Loucy (cell line): ENCODE measurements at regions not wholly inside any gene's neighbourhood (a gene's known extent, or its start where the extent isn't known, plus 50 kb on each side); places are given as distances from the start of the nearest gene placed in this dataset.

Experiments
- H2AFZ ChIP-seq: fragments of 200-600 bp; sonication (generic); 2 replicates; pipeline ENCODE4 v1.6.0; 2016; ENCODE audit warnings: antibody characterized with exemption, mild to moderate bottlenecking, low read length, moderate library complexity
- H3F3A ChIP-seq: fragments of 200-600 bp; 2 replicates; pipeline ENCODE4 v1.6.0; 2016; ENCODE audit warnings: antibody characterized with exemption, low read depth, mild to moderate bottlenecking
- H3K27me3 ChIP-seq: fragments of 200-600 bp; sonication (generic); 2 replicates; pipeline ENCODE4 v1.6.1; 2014; ENCODE audit warnings: low read length, mild to moderate bottlenecking; ENCODE audit not compliant: insufficient read depth, poor library complexity, severe bottlenecking
- H3K36me3 ChIP-seq: fragments of 200-600 bp; sonication (generic); 2 replicates; pipeline ENCODE4 v1.6.1; 2016; ENCODE audit warnings: low read length; ENCODE audit not compliant: insufficient read depth
- H3K4me1 ChIP-seq: fragments of 200-600 bp; sonication (generic); 2 replicates; pipeline ENCODE4 v1.5.1; 2014; ENCODE audit warnings: low read length, mild to moderate bottlenecking; ENCODE audit not compliant: insufficient read depth, poor library complexity, severe bottlenecking
- H3K4me2 ChIP-seq: fragments of 200-600 bp; sonication (generic); 2 replicates; pipeline ENCODE4 v1.6.0; 2014; ENCODE audit warnings: antibody characterized with exemption, low read length, low read depth, mild to moderate bottlenecking; ENCODE audit not compliant: poor library complexity, severe bottlenecking
- H3K4me3 ChIP-seq: fragments of 200-600 bp; sonication (generic); 2 replicates; pipeline ENCODE4 v1.5.1; 2014; ENCODE audit warnings: low read length, mild to moderate bottlenecking, mixed read lengths; ENCODE audit not compliant: poor library complexity, severe bottlenecking
- H3K79me2 ChIP-seq: fragments of 200-600 bp; sonication (generic); 2 replicates; pipeline ENCODE4 v1.6.1; 2014; ENCODE audit warnings: low read length; ENCODE audit not compliant: insufficient read depth
- H3K9ac ChIP-seq: fragments of 200-600 bp; sonication (generic); 2 replicates; pipeline ENCODE4 v1.6.0; 2014; ENCODE audit warnings: mild to moderate bottlenecking, low read depth, low read length, moderate library complexity; ENCODE audit not compliant: poor library complexity, severe bottlenecking
- H3K9me2 ChIP-seq: fragments of 200-600 bp; sonication (generic); replicated peaks from 2 replicates; pipeline ENCODE4 v1.6.1; 2016; ENCODE audit warnings: low read depth, low read length, mixed read lengths
- H3K9me3 ChIP-seq: fragments of 200-600 bp; sonication (generic); 2 replicates; pipeline ENCODE4 v1.6.1; 2014; ENCODE audit warnings: mild to moderate bottlenecking, antibody characterized with exemption, low read length, low read depth; ENCODE audit not compliant: insufficient read depth
- H4K20me1 ChIP-seq: fragments of 200-600 bp; sonication (generic); 2 replicates; pipeline ENCODE4 v1.6.0; 2014; ENCODE audit warnings: antibody characterized with exemption, low read length, mild to moderate bottlenecking; ENCODE audit not compliant: insufficient read depth, poor library complexity, severe bottlenecking
- CTCF ChIP-seq: fragments of 200-600 bp; sonication (generic); conservative IDR thresholded peaks from 2 replicates; pipeline ENCODE4 v1.5.1; 2014; ENCODE audit warnings: mild to moderate bottlenecking, antibody characterized with exemption, low read length
- EZH2phosphoT487 ChIP-seq: fragments of 200-600 bp; IDR thresholded peaks from 2 replicates; pipeline ENCODE4 v1.6.1; 2018; ENCODE audit warnings: antibody characterized with exemption, mild to moderate bottlenecking, moderate library complexity, borderline replicate concordance

- H3K9me3 ChIP-seq, result peaks cover 7% of the 10 kb centered on the region; the same call in 1 of the 2 replicates
- H3F3A ChIP-seq, result no peaks in the 10 kb centered on the region
- H3K4me1 ChIP-seq, result no peaks in the 10 kb centered on the region
- TF ChIP-seq EZH2phosphoT487, result no peak
- TF ChIP-seq CTCF, result no peak
- H3K9me2 ChIP-seq, result no peaks in the 10 kb centered on the region
- H3K79me2 ChIP-seq, result no peaks in the 10 kb centered on the region
- no peaks in the 10 kb centered on the region for H4K20me1 ChIP-seq
- no peaks in the 10 kb centered on the region for H3K27me3 ChIP-seq
- no peak overlapping the region for H2AFZ ChIP-seq
- H3K9ac ChIP-seq, result no peak overlapping the region
- H3K36me3 ChIP-seq, result no peaks in the 10 kb centered on the region
- no peak overlapping the region for H3K4me3 ChIP-seq
- H3K4me2 ChIP-seq, result no peak overlapping the region
Measured at GRCh38 chr2:242063850-242064249, 194.3 kb downstream of the RTP5 start.

- no peak for TF ChIP-seq EZH2phosphoT487
- TF ChIP-seq CTCF, result no peak
- Histone ChIP-seq H3K9me3 (peaks cover 7% of the 10 kb centered on the region; the same call in 1 of the 2 replicates), H4K20me1 (no peaks in the 10 kb centered on the region), H3K4me1 (no peaks in the 10 kb centered on the region), H3K27me3 (no peaks in the 10 kb centered on the region), H2AFZ (no peak overlapping the region), H3K9ac (no peak overlapping the region), H3K4me2 (no peak overlapping the region), H3K79me2 (no peaks in the 10 kb centered on the region), H3K36me3 (no peaks in the 10 kb centered on the region), H3K4me3 (no peak overlapping the region), H3F3A (no peaks in the 10 kb centered on the region), H3K9me2 (no peaks in the 10 kb centered on the region)
Measured at GRCh38 chr2:242064364-242065250, 195.1 kb downstream of the RTP5 start.

GRCh38 chr2:242065426-242065825, 195.9 kb downstream of the RTP5 start:
- H3K36me3 ChIP-seq, result no peaks in the 10 kb centered on the region
- no peaks in the 10 kb centered on the region for H3K9me2 ChIP-seq
- no peak for TF ChIP-seq CTCF
- no peak for TF ChIP-seq EZH2phosphoT487
- no peaks in the 10 kb centered on the region for H3F3A ChIP-seq
- H2AFZ ChIP-seq, result no peak overlapping the region
- H3K9me3 ChIP-seq, result peaks cover 2% of the 10 kb centered on the region; the same call in 1 of the 2 replicates
- no peaks in the 10 kb centered on the region for H4K20me1 ChIP-seq
- H3K4me3 ChIP-seq, result no peak overlapping the region
- no peak overlapping the region for H3K4me2 ChIP-seq
- H3K4me1 ChIP-seq, result no peaks in the 10 kb centered on the region
- H3K9ac ChIP-seq, result no peak overlapping the region
- no peaks in the 10 kb centered on the region for H3K79me2 ChIP-seq
- no peaks in the 10 kb centered on the region for H3K27me3 ChIP-seq
